ENCODE measurements at regions not wholly inside any gene's neighbourhood (a gene's known extent, or its start where the extent isn't known, plus 50 kb on each side); places are given as distances from the start of the nearest gene placed in this dataset.

- TF ChIP-seq, protein P1, sequence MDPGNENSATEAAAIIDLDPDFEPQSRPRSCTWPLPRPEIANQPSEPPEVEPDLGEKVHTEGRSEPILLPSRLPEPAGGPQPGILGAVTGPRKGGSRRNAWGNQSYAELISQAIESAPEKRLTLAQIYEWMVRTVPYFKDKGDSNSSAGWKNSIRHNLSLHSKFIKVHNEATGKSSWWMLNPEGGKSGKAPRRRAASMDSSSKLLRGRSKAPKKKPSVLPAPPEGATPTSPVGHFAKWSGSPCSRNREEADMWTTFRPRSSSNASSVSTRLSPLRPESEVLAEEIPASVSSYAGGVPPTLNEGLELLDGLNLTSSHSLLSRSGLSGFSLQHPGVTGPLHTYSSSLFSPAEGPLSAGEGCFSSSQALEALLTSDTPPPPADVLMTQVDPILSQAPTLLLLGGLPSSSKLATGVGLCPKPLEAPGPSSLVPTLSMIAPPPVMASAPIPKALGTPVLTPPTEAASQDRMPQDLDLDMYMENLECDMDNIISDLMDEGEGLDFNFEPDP (CRISPR knock-in tag; IDR thresholded peaks at IDR 0.05), result no peak
- TF ChIP-seq NR2C2 (CRISPR knock-in tag; IDR thresholded peaks at IDR 0.05) (no peak), NR2C2 (tag; IDR thresholded peaks at IDR 0.05) (no peak), SMAD1 (IDR thresholded peaks at IDR 0.05; ENCODE audit: low read depth, low read length, partially characterized antibody) (no peak), MYC (IDR thresholded peaks at IDR 0.05; ENCODE audit: low read depth, low read length) (no peak), MYC (CRISPR knock-in tag; IDR thresholded peaks at IDR 0.05; ENCODE audit: borderline replicate concordance, low read depth) (no peak), VEZF1 (CRISPR knock-in tag; IDR thresholded peaks at IDR 0.05) (no peak), UBTF (IDR thresholded peaks at IDR 0.05; ENCODE audit: borderline replicate concordance in 1 of 2, low read depth in 2 of 2, low read length in 2 of 2) (no peak), YY1 (IDR thresholded peaks at IDR 0.05; ENCODE audit: borderline replicate concordance in 1 of 3, control insufficient read depth in 1 of 3, extremely low read depth in 1 of 3, insufficient read depth in 3 of 3, insufficient read length in 1 of 3, insufficient replicate concordance in 2 of 3, low read depth in 1 of 3, low read length in 2 of 3) (no peak), ZNF41 (CRISPR knock-in tag; conservative IDR thresholded peaks at IDR 0.05) (no peak), SP1 (CRISPR knock-in tag; IDR thresholded peaks at IDR 0.05) (no peak), PHF8 (IDR thresholded peaks at IDR 0.05; ENCODE audit: borderline replicate concordance, low read length) (no peak), NFATC3 (IDR thresholded peaks at IDR 0.05) (no peak), KLF13 (tag; IDR thresholded peaks at IDR 0.05; ENCODE audit: borderline replicate concordance, low read depth) (no peak)
- TF ChIP-seq, protein P2, sequence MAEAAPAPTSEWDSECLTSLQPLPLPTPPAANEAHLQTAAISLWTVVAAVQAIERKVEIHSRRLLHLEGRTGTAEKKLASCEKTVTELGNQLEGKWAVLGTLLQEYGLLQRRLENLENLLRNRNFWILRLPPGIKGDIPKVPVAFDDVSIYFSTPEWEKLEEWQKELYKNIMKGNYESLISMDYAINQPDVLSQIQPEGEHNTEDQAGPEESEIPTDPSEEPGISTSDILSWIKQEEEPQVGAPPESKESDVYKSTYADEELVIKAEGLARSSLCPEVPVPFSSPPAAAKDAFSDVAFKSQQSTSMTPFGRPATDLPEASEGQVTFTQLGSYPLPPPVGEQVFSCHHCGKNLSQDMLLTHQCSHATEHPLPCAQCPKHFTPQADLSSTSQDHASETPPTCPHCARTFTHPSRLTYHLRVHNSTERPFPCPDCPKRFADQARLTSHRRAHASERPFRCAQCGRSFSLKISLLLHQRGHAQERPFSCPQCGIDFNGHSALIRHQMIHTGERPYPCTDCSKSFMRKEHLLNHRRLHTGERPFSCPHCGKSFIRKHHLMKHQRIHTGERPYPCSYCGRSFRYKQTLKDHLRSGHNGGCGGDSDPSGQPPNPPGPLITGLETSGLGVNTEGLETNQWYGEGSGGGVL (CRISPR knock-in tag; IDR thresholded peaks at IDR 0.05), result no peak
Measured at GRCh38 chr9:13725516-13725915, 446.0 kb upstream of the MPDZ start.

Data from K562 (cell line).